HG02840 (cell line): ENCODE measurements at regions not wholly inside any gene's neighbourhood (a gene's known extent, or its start where the extent isn't known, plus 50 kb on each side); places are given as distances from the start of the nearest gene placed in this dataset.

Source experiments
- ATAC-seq: cut with Tn5 transposase; IDR thresholded peaks from one replicate; pipeline ENCODE4 v1.9.1; 2021; ENCODE audit warnings: mild to moderate bottlenecking, moderate library complexity, moderate number of reproducible peaks; ENCODE audit not compliant: unreplicated experiment, low FRiP score

- no peak for ATAC-seq
Observed at GRCh38 chr17:72297326-72298115, 176.7 kb downstream of the SOX9 start.

- ATAC-seq, result no peak
Observed at GRCh38 chr17:72299100-72299499, 178.3 kb downstream of the SOX9 start.

GRCh38 chr17:72299592-72299991 is 178.8 kb downstream of the SOX9 start:
- ATAC-seq, result no peak

GRCh38 chr17:72301887-72302286 is 181.1 kb downstream of the SOX9 start:
- ATAC-seq, result no peak

- no peak for ATAC-seq
Observed at GRCh38 chr17:72302735-72303134, 181.9 kb downstream of the SOX9 start.

GRCh38 chr17:72303787-72304733 is 183.2 kb downstream of the SOX9 start:
- no peak for ATAC-seq

- no peak for ATAC-seq
Observed at GRCh38 chr17:72304859-72305258, 184.0 kb downstream of the SOX9 start.

- no peak for ATAC-seq
Observed at GRCh38 chr17:72305472-72305871, 184.7 kb downstream of the SOX9 start.

- no peak for ATAC-seq
Observed at GRCh38 chr17:72306037-72306436, 185.2 kb downstream of the SOX9 start.

- no peak for ATAC-seq
Observed at GRCh38 chr17:72307836-72308235, 187.0 kb downstream of the SOX9 start.

GRCh38 chr17:72308744-72309385 is 188.0 kb downstream of the SOX9 start:
- ATAC-seq, result no peak

- no peak for ATAC-seq
Observed at GRCh38 chr17:72311004-72311403, 190.2 kb downstream of the SOX9 start.

- ATAC-seq, result no peak
Observed at GRCh38 chr17:72315122-72315913, 194.5 kb downstream of the SOX9 start.

- ATAC-seq, result no peak
Observed at GRCh38 chr17:72318131-72318530, 197.3 kb downstream of the SOX9 start.

GRCh38 chr17:72321896-72322295 is 201.1 kb downstream of the SOX9 start:
- no peak for ATAC-seq

- ATAC-seq, result peak; percentile 70
Observed at GRCh38 chr17:72332367-72332766, 211.5 kb downstream of the SOX9 start.

GRCh38 chr17:72333570-72333969 is 212.8 kb downstream of the SOX9 start:
- no peak for ATAC-seq

- no peak for ATAC-seq
Observed at GRCh38 chr17:72334205-72334604, 213.4 kb downstream of the SOX9 start.

- no peak for ATAC-seq
Observed at GRCh38 chr17:72336026-72336803, 215.4 kb downstream of the SOX9 start.

GRCh38 chr17:72336804-72337070 is 215.9 kb downstream of the SOX9 start:
- ATAC-seq, result no peak
